GDM1 (cell line): ENCODE measurements at regions not wholly inside any gene's neighbourhood (a gene's known extent, or its start where the extent isn't known, plus 50 kb on each side); places are given as distances from the start of the nearest gene placed in this dataset.

Source experiments
- DNase-seq: peaks from one replicate; lab custom pipeline; 2025; lab: John Stamatoyannopoulos, UW

DNA sequence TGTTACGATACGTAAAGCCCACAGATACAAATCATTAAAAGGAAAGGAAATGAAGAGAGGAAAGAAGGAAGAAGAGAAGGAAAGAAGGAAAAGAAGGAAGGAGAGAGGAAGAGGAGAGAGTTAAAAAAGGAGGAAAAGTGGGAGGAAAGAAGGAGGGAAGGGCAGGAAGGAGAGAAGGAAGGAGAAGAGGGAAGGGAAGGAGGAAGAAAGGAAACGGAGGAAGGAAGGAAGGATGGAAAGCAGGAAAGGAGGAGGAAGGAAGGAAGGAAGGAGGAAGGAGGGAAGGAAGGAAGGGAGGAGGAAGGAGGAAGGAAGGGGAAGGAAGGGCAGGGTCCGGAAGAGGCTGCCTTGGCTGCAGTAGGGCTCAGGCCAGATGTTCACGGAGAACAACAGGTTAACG is 95.2 kb downstream of the ENGASE start:
- no peak for DNase-seq

DNA sequence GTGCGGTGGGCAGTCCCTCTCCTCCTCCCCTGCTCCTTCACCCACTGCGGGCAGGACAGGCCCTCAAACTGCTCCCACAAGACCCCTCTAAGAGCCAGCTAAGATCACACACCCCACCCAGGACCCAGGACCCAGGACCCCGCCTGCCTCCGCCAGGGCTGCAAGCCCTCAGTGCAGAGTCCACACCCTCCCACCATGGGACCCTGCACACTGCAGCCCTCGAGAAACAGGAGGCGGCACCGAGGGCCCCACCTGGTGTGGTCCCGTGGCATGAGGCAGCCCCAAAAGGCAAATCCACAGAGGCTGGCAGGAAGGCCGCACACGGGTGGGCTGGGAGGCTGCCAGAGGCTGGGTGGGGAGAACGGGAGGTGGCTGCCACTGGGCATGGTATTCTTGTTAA is 94.7 kb downstream of the ENGASE start:
- DNase-seq: no peak

DNA sequence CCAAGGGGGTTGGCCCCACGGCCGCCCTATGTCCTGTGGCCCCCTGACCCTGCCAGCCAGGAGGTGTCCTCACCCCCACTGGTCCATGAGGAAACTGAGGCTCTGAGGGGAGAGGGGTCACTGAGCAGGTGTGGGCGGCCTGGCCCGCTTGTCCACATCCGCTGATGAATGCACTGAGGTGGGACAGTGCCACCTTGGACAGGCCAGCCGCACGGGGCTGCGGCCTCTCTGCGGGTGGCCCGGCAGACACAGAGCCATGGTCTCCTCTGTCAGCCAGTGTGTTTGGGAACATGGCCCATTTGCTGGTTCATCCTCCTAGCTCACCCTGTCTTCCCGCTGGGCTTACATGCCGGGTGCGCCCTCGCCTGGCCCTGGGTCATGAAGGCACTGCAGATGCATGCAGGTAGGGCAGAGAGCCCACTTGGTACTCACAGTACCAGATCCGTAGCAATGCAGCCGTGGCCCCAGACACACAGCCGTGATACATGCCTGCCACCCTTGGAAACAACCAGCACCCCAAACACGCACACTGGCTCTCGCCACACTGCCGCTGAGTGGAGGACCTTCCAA is 93.9 kb downstream of the ENGASE start:
- no peak for DNase-seq

DNA sequence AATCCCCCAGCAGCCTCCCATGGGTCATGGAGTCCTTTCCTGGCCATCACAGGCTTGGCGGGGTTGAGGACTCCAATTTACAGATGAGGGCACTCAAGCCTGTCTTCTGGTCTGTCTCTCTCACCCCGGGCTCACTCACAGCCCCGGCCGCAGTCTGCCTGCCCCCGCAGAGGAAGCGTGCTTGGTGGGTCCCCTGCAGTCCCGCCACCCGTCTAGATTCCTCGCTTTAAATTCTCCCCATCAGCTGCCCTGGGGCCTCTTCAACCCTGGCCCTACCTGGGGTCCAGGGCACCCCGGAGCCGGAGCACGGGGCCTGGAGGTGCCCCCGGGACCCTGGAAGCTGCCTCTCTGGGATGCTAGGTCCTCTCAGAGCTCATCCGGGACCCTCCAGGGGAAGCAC is 92.9 kb downstream of the ENGASE start:
- no peak for DNase-seq

DNA sequence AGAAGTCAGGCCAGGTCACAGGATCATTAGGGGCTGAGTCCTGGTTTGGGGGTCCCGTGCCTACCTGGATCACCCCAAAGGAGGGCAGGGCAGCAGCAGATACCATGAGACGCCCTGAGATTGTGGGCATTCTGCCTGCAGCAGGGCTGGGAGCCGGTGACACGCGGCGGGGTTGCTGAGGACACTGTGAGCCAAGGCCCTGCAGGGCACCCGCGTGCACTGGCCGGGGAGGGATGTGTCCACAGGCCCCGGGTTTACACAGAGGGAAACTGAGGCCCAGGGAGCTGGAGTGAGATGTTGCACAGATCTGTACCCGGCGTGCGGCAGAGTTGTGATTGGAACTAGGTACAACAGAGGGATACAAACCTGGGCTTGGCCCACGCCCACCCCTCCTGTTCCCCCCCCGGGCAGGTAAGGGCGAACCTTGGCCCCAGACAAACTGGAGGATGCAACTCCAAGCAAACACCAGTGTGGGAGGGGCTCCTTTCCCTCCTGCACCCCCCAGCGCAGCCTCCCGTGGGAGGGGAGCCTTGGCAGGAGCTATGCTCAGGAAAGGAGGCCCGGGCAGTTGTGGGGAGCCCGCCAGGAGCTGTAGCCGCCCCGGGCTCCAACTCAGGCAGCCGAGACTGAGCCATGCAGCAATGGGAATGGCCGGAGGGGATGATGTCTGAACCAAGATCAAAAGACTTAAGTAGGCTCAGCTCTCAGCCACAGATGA is 91.3 kb downstream of the ENGASE start:
- no peak for DNase-seq

DNA sequence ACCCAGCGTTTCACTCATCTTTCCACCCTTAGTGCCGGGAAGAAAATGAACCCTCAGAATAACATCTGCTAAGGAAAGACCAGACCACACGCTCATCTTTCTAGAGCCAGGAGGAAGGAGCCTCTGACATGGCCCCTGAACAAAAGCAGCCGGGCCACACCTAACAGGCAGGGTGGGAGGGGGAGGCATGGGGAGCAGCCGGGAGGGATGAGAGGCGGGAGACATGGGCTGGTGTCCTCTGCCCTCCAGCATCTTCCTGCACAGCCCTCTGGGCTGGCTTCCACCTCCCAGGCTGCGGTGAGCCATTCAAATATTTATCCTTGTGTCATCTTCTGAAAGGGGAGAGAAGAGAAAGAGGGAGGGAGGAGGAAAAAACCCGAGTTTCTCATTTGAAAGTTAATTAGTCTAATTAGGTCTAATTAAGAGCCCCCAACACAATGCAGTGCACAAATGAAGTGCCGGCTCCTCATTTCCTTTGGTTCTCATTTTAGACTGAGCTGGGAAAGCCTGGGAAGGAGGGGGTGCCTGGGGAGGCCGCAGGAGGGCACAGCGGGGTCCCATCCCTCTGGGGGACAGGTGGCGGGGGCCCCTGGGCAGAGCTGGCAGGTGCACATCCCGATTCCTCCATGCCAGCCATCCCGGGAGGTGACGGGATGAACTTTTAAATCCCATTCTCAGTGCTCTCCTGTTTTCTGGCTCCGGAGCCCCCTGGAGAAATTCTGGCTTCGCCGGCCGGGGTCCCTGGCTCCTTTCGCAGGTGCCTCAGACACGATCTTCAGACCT is 90.5 kb downstream of the ENGASE start:
- DNase-seq: no peak

DNA sequence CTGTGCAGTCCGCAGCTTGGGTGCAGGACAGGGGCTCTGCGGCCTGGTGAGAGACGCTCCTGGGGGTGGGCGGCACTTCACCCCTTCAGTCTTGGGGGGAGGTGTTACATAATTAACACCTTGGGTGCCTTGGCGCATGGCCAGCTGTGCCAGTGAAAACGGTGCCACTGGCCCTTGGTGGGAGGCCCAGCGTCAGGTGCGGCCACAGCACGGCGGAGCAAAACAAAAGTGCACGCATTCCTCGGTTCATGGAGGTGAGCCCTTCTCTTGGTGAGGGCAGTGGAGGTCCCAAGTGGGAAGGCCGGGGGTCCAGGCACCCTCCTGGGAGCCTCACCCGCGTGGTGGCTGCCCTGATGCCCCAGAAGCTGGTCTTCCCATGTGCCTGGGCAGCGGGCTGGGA is 89.8 kb downstream of the ENGASE start:
- DNase-seq: no peak

DNA sequence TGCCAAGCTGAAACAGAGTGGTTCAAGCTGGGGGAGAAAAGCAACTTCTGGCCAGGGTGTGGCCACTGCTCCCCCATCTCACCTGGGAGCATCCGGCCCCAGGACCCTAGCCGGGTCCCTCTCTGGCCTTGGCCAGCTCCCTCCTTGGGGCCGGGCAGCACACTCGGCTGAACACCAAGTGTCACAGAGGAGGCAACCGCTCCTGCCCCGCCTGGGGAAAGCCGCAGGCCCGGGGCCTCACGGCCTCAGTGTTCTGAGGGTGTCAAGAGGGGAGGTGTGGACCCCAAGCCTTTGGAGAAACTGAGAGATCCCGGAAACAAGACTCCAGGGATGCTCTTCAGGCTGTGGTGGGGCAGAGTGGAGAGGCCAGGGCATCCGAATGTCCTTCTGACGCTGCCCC is 88.4 kb downstream of the ENGASE start:
- DNase-seq: no peak

DNA sequence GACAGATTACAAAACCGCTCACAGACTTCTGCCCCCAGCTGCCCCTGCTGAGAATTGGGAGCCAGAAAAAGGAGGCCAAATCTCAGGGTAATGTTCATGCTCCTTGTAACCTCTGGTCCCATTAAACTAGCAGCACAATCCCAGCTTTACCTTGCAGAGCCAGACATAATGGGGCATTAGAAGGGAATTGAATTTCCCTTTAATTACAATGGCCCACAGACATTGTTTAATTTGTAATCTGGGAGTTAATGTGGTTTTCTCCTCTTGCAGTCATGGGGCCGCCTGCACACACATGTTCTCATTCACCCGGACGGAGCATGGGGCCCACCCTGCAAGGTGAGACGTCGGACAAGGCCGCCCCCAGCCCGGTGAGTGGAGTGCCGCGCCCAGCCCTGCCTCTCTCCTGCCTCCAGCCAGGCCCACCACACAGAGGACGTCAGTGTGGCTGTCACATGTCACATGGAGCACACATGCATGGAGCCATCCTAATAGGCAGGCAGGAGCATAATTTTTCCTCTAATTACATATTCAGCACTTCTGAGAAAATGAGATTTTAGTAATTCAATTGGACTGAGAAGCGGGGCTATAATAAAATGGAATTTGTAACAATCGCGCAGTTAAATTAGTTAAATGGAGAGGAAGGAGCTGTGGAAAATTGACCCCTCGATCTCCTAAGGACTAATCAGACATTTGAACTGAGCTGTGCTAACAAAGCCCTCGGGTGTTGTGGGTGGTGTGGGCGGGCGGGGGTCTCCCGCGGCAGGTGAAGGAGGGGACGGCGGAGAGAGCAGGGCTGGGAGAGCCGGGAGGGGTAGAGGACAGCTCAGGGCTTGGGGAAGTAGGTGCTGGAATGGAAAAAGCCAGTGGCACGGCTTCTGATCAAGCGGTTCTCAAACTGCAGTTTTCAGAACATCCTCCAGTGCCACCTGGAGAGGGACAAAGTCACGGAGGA is 87.7 kb downstream of the ENGASE start:
- DNase-seq: no peak

DNA sequence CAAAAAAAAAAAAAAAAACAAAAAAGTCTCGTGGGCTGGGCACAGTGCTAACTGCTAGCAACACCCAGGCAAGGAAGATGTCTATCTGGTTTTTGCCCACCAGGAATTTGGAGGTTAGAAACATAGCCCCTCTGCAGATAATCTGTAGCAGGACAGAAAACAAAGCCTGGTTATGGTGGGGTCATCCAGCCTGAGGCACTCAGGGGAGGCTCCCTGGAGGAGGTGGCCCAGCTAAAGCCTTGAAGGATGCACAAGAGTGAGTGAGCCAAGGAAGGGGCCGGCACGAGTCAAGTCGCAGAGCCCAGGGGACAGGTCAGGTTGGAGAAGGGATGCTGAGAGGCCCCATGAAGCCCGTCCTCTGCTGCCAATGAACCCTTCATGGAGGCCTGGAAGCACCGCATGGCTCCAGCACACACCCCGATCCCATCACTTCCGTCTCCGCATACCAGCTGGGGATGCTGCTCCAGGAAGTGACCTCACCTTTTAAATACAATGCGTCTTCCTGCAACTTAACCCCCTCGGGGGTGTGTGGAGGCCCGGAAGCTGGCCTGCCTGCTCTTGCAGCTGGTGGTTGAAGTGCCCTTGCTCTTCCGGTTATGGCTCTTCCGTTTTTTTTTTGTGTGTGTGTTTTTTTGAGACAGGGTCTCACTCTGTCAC is 86.5 kb downstream of the ENGASE start:
- DNase-seq: no peak

DNA sequence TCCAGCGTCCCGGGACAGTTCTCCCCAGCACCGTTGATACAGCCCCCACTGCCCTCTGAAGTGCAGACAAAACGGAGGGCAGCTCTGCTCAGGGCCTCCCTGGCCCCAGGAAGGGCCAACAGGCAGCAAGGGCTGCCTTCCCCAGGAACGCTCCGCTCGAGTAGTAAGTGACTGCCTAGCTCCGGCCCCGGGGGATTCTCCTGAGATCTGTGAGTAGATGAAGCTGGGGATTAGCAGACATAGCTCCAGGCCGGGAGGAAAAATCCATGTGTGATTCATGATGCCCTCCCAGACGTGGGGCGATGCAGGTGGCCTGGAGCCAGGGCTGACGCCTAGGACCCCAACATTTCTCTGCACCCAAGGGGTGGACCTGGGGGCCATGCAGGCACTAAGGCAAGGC is 85.3 kb downstream of the ENGASE start:
- no peak for DNase-seq

DNA sequence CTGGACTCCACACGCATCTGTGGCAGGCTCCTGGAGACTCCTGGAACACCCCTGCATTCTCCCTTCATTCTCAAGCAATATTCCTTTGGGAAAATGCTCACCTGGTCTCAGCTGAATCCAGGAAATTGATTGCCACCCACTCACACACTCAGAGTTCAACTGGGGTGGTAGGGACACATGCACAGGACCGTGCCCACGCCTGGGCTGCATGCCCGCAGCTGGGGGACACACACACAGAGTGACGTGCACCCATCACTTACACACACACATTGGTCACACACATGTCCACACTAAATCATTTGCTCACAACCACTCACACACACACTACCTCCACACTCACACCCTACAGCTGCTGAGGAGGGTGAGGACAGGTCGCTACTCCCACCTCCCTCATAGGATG is 84.8 kb downstream of the ENGASE start:
- DNase-seq: no peak

DNA sequence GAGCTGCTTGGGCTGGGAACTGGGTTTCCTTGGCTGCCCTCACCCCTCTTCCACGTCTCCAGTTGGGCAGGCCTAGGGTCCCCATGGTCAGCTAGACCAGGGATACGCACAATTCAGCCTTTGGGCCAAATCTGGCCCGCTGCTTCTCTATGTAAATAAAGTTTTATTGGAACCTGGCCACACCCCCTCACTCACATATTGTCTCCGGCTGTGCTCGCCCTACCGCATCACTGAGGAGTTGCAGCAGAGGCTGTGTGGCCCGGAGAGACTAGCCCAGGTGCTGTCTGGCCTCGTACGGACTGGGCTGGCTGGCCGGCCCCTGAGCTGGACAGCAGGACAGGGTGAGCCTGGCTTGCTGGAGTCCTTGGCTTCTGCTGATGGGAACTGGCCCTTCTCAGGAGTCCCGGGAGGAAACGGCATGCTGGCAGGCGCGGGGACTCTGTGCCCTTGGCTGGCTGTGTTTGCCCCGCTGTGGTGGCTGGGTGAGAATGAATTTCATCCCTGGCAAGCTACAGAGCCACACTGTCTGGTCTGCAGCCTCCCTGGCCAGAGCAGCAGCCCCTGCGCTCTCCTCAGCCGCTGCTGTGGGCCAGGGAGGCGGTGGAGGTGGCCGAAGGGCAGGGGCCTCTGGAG is 82.0 kb downstream of the ENGASE start:
- DNase-seq: no peak

DNA sequence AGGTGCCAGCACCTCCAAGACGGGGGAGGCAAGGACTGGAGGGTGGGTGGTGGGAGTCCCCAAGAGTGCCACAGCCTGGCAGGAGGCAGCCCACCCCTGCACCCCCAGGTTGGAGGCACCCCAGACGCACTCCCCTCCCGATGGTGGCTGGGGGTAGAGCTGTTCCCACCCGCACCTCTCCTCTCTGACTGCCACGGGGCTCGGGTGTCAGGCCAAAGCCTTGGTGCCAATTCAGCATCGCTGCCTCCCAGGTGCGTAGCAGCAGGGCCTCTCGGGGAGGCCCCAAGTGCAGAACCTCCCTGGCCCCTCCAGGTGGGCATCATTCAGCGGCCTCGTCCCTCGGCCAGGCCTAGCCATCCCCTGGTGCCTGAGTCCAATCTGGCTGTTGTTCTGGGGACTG is 81.1 kb downstream of the ENGASE start:
- no peak for DNase-seq

DNA sequence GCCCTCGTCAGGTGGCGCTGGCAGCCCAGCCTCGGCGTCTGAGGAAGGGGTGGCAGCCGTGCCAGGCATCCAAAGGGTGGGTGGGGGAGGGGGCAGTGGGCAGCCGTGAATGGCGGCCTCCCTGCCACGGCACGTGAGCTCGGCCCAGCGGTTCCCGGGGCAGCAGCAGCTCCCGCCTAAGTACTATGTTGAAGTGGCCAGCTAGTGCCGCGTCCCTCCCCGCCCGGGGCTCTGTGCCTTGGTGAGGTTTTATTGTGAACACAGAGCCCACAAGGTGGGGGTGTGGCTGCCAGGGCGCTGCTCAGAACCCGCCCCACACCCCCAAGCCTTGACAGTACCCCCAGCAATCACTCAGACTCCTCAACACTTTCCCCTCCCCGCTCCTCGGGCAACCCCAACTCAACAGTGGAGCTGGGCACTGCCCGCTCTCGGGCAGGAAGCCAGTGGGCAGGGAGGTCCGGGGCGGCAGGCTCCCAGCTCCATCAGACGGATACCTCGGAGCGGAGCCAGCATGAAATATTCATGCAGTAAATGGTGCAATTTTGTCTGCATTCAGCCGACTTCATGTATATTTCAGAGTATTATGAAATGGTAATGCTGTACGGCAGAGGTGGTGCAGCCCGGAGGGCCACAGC is 80.4 kb downstream of the ENGASE start:
- no peak for DNase-seq

DNA sequence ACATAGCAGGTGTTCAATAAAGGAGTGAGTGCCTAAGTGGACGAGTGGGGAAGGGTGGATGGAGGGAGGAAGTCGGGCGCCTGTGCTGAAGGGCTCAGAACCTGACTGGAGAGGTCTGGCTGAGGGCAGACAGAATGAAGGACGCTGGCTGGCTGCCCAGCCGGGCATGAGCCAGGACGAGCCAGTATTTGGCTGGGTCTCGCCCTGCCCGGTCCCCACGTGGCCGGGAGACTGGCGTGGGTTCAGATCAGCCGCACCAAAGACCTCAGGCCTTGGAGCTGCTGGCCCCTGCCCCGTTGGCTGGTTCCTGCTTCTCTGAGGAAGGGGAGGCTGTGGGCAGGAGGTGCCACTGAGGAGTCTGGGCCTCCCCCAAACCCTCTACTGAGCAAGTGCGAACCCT is 79.8 kb downstream of the ENGASE start:
- no peak for DNase-seq

DNA sequence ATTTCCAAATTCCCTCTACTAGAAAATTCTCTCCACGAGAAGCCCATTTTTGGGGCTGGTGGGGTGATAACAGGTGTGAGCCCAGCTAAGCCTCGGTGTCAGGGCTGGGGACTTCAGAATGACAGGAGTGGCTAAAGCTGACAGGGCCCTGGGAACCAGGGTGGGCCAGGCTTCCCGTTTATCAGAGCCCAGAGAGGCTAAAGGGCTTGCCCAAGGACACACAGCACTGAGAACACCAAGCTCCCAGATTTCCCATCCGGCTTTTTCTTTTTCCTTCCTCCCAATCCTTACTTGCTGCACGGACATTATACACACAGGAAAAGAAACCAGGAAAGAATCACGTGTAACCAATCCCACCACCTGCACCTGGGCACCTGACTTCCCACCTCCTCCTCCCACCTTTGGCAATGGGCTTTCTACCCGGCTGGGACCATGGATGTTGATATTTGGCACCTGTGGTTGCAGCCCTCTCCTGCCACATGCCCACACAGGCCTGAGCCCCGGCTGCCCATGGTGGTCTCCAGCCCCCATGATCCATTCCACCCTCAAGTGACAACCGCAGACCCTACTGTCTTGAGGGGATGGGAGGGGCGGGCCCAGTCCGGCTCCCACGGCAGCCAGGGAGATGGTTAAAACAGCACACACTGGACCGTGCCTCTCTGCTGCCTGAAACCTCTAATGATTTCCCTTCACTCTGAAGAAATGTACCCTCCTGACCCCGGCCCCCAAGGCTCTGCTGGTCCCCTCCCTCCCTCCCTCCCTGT is 78.9 kb downstream of the ENGASE start:
- DNase-seq: no peak

DNA sequence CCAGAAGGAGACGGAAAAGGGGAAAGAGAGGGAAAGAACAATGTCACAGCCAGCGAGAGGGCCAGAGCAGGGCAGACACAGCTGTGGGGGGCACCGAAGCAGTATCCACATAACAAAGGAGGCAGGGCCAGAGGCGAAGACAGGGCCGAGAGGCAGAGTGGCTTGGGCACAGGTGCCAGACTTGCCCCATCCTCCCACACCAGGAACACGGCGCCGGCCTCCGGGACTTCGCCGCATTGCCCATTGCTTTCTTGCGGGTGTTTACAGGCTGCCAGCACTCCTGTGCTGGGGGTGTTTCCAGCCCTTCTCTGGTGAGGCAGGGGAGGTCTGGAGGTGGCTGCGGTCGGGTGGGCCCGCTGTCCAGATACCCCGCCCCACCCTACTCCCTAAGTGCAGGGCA is 78.0 kb downstream of the ENGASE start:
- no peak for DNase-seq

DNA sequence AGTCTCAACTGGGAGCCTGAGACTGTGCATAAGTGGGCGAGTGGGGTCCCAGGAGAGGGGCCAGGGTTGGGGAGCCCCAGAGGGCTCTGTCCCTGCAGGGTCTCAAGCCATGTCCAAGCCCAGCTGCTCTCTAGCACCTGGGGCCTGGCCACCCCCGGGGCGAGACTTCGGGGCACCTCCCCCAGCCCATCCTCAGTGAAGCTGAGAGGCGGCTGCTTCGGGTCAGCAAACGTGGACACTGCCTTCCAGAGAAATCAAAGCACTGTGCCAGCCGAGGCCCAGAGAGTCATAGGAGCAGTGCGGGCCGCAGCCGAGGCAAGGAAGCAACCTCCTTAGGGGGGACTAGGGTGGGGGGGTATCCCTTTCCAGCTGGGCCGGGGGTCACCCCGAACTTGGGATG is 77.5 kb downstream of the ENGASE start:
- DNase-seq: no peak

DNA sequence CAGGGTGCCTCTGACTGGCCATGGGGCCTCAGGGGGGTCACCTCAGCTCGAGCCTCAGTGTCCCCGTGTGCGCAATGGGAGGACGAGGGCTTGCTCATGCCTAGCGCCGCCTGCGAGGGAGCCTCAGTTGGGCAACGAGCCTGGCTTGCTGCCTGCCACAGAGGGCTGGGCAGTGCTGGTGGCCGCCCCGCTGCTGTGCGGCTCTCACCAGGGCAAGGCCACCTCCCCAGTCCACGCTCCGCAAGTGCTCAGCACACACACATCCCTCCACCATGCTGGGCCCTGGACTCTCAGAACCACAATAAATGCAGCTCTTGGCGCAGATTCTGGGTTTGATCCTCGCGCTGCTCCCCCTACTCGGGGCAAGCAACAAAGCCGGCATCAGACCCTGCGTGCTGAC is 76.2 kb downstream of the ENGASE start:
- no peak for DNase-seq
